Natural killer cell (primary cell): ENCODE measurements at regions not wholly inside any gene's neighbourhood (a gene's known extent, or its start where the extent isn't known, plus 50 kb on each side); places are given as distances from the start of the nearest gene placed in this dataset.

Experiments
- ATAC-seq, 3 donors: fragments of 150-1000 bp in 2 of 3; fragments of 200-7000 bp in 1 of 3; cut with Tn5 transposase; 1 replicate in 1 of 3; 2 replicates in 2 of 3; pipeline ENCODE4 v1.10.0; 2021; ENCODE audit warnings: mild to moderate bottlenecking in 2 of 3, moderate library complexity in 2 of 3
- DNase-seq, 2 donors: peaks; one replicate each; pipeline versions ENCODE4 v3.0.0 to v3.0.0-alpha.2; 2013 to 2021; ENCODE audit warnings: mixed read lengths in 1 of 2
- H3K27ac ChIP-seq: one replicate; pipeline ENCODE4 v1.5.1; 2013; ENCODE audit warnings: mild to moderate bottlenecking, low read length
- H3K27me3 ChIP-seq: one replicate; pipeline ENCODE4 v1.6.1; 2013; ENCODE audit warnings: low read length; ENCODE audit not compliant: control insufficient read depth, insufficient read depth
- H3K36me3 ChIP-seq: one replicate; pipeline ENCODE4 v1.6.1; 2013; ENCODE audit warnings: low read length; ENCODE audit not compliant: control insufficient read depth, insufficient read depth
- H3K4me1 ChIP-seq: one replicate; pipeline ENCODE4 v1.6.1; 2013; ENCODE audit warnings: low read length; ENCODE audit not compliant: control insufficient read depth, insufficient read depth
- H3K4me3 ChIP-seq: one replicate; pipeline ENCODE4 v1.5.1; 2013; ENCODE audit warnings: low read length
- H3K9me3 ChIP-seq: one replicate; pipeline ENCODE4 v1.6.1; 2013; ENCODE audit warnings: low read length; ENCODE audit not compliant: control insufficient read depth, insufficient read depth
- H3K27ac Mint-ChIP-seq, 2 donors: one replicate each; pipeline ENCODE4 v1.8.0; 2022; ENCODE audit warnings: mild to moderate bottlenecking in 2 of 2, mixed read lengths in 2 of 2, moderate library complexity in 1 of 2
- H3K27me3 Mint-ChIP-seq, 2 donors: one replicate each; pipeline ENCODE4 v1.8.0; 2022; ENCODE audit warnings: low read depth in 2 of 2, mixed read lengths in 2 of 2
- H3K36me3 Mint-ChIP-seq: one replicate; pipeline ENCODE4 v1.8.0; 2022; ENCODE audit warnings: mixed read lengths
- H3K4me1 Mint-ChIP-seq, 2 donors: one replicate each; pipeline ENCODE4 v1.8.0; 2022; ENCODE audit warnings: mixed read lengths in 2 of 2
- H3K4me3 Mint-ChIP-seq: one replicate; pipeline ENCODE4 v1.8.0; 2022; ENCODE audit warnings: mild to moderate bottlenecking, moderate library complexity, mixed read lengths
- H3K9me3 Mint-ChIP-seq, 2 donors: one replicate each; pipeline ENCODE4 v1.8.0; 2022; ENCODE audit warnings: mixed read lengths in 2 of 2
- WGBS: methylation state at CpG from one replicate; pipeline ENCODE4 v1.1.7; 2013; ENCODE audit warnings: missing lambda C conversion rate; ENCODE audit not compliant: insufficient coverage; 5-methylcytosine and 5-hydroxymethylcytosine counted together
- intact Hi-C: fragments of 100-400 bp; cut with micrococcal nuclease; formaldehyde crosslinking; loops from one replicate; pipeline ENCODE4 v1.14.2; 2022
- TF ChIP-seq, protein P1 (sequence below): fragments of 200-600 bp; IDR thresholded peaks from one replicate; pipeline ENCODE4 v1.8.0; 2022; ENCODE audit warnings: antibody characterized with exemption

DNA sequence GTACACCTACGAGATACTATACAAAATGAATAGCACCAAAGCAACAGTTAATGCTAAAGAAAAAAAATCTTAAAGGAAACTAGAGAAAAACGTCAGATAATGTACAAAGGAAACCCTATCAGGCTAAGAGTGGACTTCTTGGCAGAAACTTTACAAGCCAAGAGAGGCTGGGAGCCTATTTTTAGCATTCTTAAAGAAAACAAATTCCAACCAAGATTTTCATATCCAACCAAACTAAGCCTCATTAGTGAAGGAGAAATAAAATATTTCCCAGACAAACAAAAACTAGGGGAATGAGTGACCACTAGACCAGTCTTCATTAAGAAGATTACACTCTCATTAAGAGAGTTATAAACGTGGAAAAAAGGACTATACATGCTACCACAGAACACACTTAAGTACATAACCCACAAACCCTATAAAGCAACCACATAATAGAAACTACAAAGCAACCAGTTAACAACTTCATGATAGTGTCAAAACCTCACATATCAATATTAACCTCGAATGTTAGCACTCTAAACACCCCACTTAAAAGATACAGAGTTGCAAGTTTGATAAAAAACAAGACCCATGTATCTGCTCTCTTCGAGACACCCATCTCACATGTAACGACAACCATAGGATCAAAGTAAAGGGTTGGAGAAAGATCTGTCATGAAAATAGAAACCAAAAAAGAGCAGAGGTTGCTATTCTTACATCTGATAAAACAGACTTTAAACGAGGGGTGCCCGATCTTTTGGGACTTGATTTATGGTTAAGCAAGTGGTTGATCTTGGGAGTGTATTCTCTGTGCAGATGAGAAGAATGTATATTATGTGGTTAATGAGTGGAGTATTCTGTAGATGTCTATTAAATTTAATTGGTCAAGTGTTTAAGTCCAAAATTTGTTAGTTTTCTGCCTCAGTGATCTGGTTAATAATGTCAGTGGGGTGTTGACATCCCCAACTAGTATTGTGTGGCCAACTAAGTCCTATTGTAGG lies 1301.4 kb downstream of the PLA2G4A start:
- Mint-ChIP-seq H3K27me3 (no peaks in the 10 kb centered on the region), H3K9me3 (peaks cover 14 to 15% of the 10 kb centered on the region in 2 donors), H3K4me1 (no peaks in the 10 kb centered on the region), H3K27ac (no peak overlapping the region), H3K4me3 (no peak overlapping the region), H3K36me3 (no peaks in the 10 kb centered on the region)
- H3K4me1 ChIP-seq, result no peaks in the 10 kb centered on the region
- no peak overlapping the region for H3K4me3 ChIP-seq
- no peak overlapping the region for H3K27ac ChIP-seq
- H3K36me3 ChIP-seq, result no peaks in the 10 kb centered on the region
- TF ChIP-seq, protein P1, sequence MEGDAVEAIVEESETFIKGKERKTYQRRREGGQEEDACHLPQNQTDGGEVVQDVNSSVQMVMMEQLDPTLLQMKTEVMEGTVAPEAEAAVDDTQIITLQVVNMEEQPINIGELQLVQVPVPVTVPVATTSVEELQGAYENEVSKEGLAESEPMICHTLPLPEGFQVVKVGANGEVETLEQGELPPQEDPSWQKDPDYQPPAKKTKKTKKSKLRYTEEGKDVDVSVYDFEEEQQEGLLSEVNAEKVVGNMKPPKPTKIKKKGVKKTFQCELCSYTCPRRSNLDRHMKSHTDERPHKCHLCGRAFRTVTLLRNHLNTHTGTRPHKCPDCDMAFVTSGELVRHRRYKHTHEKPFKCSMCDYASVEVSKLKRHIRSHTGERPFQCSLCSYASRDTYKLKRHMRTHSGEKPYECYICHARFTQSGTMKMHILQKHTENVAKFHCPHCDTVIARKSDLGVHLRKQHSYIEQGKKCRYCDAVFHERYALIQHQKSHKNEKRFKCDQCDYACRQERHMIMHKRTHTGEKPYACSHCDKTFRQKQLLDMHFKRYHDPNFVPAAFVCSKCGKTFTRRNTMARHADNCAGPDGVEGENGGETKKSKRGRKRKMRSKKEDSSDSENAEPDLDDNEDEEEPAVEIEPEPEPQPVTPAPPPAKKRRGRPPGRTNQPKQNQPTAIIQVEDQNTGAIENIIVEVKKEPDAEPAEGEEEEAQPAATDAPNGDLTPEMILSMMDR, result no peak
- 43% methylated on average over 5 of the region's 8 CpGs for WGBS
- H3K27me3 ChIP-seq, result no peaks in the 10 kb centered on the region
- intact Hi-C loops, result no loop called here
- DNase-seq (no peak), ATAC-seq (no peak)
- peaks cover 7% of the 10 kb centered on the region for H3K9me3 ChIP-seq

DNA sequence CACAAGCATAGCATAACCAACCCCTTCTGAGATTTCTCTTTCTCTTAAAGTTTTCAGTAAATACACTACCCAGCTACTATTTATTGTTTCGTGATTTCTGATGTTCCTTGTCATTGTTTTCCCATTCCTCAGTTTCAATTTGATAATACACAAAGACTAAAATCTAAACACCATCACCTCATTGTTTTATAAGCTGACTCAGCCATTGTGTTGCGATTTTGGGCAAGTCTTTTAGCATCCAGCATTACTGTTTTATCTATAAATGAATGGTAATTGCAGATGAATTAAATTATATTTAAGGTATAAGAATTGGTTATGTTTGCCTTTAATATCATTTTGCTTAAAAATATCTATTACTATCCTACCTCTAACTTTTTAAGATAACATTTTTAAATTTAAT lies 1308.5 kb downstream of the PLA2G4A start:
- Mint-ChIP-seq H3K9me3 (peaks cover 5 to 15% of the 10 kb centered on the region in 2 donors), H3K36me3 (no peaks in the 10 kb centered on the region), H3K27me3 (no peaks in the 10 kb centered on the region), H3K27ac (no peak overlapping the region), H3K4me3 (no peak overlapping the region), H3K4me1 (no peaks in the 10 kb centered on the region)
- 89% methylated on average over 1 of the region's 2 CpGs for WGBS
- Histone ChIP-seq H3K9me3 (peaks cover 3% of the 10 kb centered on the region), H3K27ac (no peak overlapping the region), H3K27me3 (no peaks in the 10 kb centered on the region), H3K4me1 (no peaks in the 10 kb centered on the region), H3K36me3 (no peaks in the 10 kb centered on the region), H3K4me3 (no peak overlapping the region)
- TF ChIP-seq, protein P1, result no peak
- ATAC-seq (no peak), DNase-seq (no peak)
- intact Hi-C loops, result no loop called here

DNA sequence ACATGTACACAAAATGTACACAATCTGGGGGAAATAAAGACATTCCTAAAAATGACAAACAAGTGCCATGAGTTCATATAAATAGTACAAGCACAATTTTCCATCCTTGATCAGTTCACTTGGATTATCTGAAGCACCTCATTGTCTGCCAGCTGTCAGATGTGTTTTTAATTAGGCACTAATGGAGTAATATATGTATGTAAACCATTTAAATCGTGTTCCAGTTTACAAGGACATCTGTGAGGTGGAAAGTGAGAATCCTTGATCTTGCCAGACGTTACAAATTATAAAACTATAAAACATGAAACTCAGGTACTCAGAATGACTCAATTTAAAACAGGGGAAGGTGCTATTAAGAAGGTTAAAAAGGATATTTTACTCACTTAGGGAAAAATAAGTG lies 1312.2 kb downstream of the PLA2G4A start:
- Mint-ChIP-seq H3K27me3 (no peaks in the 10 kb centered on the region), H3K36me3 (no peaks in the 10 kb centered on the region), H3K9me3 (peaks cover 4 to 15% of the 10 kb centered on the region in 2 donors), H3K4me1 (no peaks in the 10 kb centered on the region), H3K27ac (no peak overlapping the region), H3K4me3 (no peak overlapping the region)
- TF ChIP-seq, protein P1, result no peak
- intact Hi-C loops, result no loop called here
- H3K4me1 ChIP-seq, result no peaks in the 10 kb centered on the region
- no peaks in the 10 kb centered on the region for H3K27me3 ChIP-seq
- ATAC-seq, result no peak
- no peak overlapping the region for H3K4me3 ChIP-seq
- no peaks in the 10 kb centered on the region for H3K36me3 ChIP-seq
- 50% methylated on average over 1 of the region's 2 CpGs for WGBS
- peaks cover 3% of the 10 kb centered on the region for H3K9me3 ChIP-seq
- no peak overlapping the region for H3K27ac ChIP-seq
- DNase-seq, result no peak
